ENCODE measurements at regions not wholly inside any gene's neighbourhood (a gene's known extent, or its start where the extent isn't known, plus 50 kb on each side); places are given as distances from the start of the nearest gene placed in this dataset.
"Not testable (repeated sequence)": the region's sequence is repeated elsewhere in the genome, so short reads cannot be mapped to it uniquely, and the experiment has no call there.

GRCh38 chrX:114210879-114211278, 373.0 kb upstream of the HTR2C start:
- no peak for TF ChIP-seq CTCF (IDR thresholded peaks at IDR 0.05; ENCODE audit: insufficient read depth, low read depth, low read length, missing control alignments)
- no peak overlapping the region for H3K4me3 ChIP-seq (ENCODE audit: low read depth, low read length)
- no peak for DNase-seq (ENCODE audit: low read depth)

GRCh38 chrX:114201622-114202021, 382.3 kb upstream of the HTR2C start:
- no peak for TF ChIP-seq CTCF (IDR thresholded peaks at IDR 0.05; ENCODE audit: insufficient read depth, low read depth, low read length, missing control alignments)
- H3K4me3 ChIP-seq (ENCODE audit: low read depth, low read length) = no peak overlapping the region
- no peak for DNase-seq (ENCODE audit: low read depth)

- DNase-seq (ENCODE audit: low read depth) = no peak
- TF ChIP-seq CTCF (IDR thresholded peaks at IDR 0.05; ENCODE audit: insufficient read depth, low read depth, low read length, missing control alignments) = no peak
- no peak overlapping the region for H3K4me3 ChIP-seq (ENCODE audit: low read depth, low read length)
Measured at GRCh38 chrX:114181195-114181594, 402.7 kb upstream of the HTR2C start.

GRCh38 chrX:114178126-114178525, 405.8 kb upstream of the HTR2C start:
- no peak overlapping the region for H3K4me3 ChIP-seq (ENCODE audit: low read depth, low read length)
- no peak for DNase-seq (ENCODE audit: low read depth)
- no peak for TF ChIP-seq CTCF (IDR thresholded peaks at IDR 0.05; ENCODE audit: insufficient read depth, low read depth, low read length, missing control alignments)

GRCh38 chrX:114167276-114167675, 416.6 kb upstream of the HTR2C start:
- H3K4me3 ChIP-seq (ENCODE audit: low read depth, low read length); DNase-seq (ENCODE audit: low read depth): not testable (repeated sequence)

GRCh38 chrX:114166601-114167000, 417.3 kb upstream of the HTR2C start:
- TF ChIP-seq CTCF (IDR thresholded peaks at IDR 0.05; ENCODE audit: insufficient read depth, low read depth, low read length, missing control alignments) = no peak
- H3K4me3 ChIP-seq (ENCODE audit: low read depth, low read length) = no peak overlapping the region
- no peak for DNase-seq (ENCODE audit: low read depth)

- TF ChIP-seq CTCF (IDR thresholded peaks at IDR 0.05; ENCODE audit: insufficient read depth, low read depth, low read length, missing control alignments) = no peak
- no peak overlapping the region for H3K4me3 ChIP-seq (ENCODE audit: low read depth, low read length)
- DNase-seq (ENCODE audit: low read depth) = peak; percentile 5
Measured at GRCh38 chrX:114165537-114165936, 418.3 kb upstream of the HTR2C start.
